ENCODE measurements at regions not wholly inside any gene's neighbourhood (a gene's known extent, or its start where the extent isn't known, plus 50 kb on each side); places are given as distances from the start of the nearest gene placed in this dataset.

DNA sequence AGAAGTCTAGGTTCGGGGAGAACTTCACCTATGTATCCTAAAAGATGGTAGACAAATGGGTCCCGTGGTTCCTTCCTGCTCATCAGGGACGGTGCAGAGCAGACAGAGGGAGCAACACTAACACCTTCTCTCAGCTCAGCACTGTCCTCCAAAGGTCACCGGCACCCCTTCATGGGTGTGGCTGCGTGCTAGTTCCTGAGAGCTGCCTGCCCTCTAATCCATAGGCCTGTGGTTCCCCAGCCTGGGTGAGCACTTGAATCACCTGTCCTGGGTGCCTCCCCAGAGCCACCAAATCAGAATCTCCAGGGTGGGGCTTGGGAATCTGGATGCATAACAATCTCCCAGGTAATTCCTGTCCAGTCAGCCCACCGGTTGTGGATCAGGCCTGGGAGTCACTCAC is 113.9 kb upstream of the TMEM45B start:
- ChIA-PET POLR2A (interaction anchor here (0.6 kb wide), 1 partner anchor 133 kb away, joined by 3 read pairs; no protein-coding TSS in a partner anchor), CTCF (no interaction called here)
- no peaks in the 10 kb centered on the region for H3K9me3 ChIP-seq (ENCODE audit: control insufficient read depth in 1 of 2, insufficient read depth in 1 of 2, low read length in 2 of 2)
- no peak overlapping the region for H3K4me3 Mint-ChIP-seq
- H3K27me3 Mint-ChIP-seq: peaks cover 26% of the 10 kb centered on the region
- TF ChIP-seq, protein P1, sequence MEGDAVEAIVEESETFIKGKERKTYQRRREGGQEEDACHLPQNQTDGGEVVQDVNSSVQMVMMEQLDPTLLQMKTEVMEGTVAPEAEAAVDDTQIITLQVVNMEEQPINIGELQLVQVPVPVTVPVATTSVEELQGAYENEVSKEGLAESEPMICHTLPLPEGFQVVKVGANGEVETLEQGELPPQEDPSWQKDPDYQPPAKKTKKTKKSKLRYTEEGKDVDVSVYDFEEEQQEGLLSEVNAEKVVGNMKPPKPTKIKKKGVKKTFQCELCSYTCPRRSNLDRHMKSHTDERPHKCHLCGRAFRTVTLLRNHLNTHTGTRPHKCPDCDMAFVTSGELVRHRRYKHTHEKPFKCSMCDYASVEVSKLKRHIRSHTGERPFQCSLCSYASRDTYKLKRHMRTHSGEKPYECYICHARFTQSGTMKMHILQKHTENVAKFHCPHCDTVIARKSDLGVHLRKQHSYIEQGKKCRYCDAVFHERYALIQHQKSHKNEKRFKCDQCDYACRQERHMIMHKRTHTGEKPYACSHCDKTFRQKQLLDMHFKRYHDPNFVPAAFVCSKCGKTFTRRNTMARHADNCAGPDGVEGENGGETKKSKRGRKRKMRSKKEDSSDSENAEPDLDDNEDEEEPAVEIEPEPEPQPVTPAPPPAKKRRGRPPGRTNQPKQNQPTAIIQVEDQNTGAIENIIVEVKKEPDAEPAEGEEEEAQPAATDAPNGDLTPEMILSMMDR (IDR thresholded peaks at IDR 0.05): no peak
- H3K9me3 Mint-ChIP-seq: no peaks in the 10 kb centered on the region
- no peaks in the 10 kb centered on the region for H3K36me3 ChIP-seq (ENCODE audit: insufficient read depth, low read length)
- no peaks in the 10 kb centered on the region for H3K27me3 ChIP-seq (ENCODE audit: control insufficient read depth in 1 of 2, insufficient read depth in 2 of 2, low read length in 2 of 2)
- ATAC-seq (ENCODE audit: poor library complexity) (no peak), DNase-seq (no peak)
- H3K4me1 Mint-ChIP-seq (ENCODE audit: low read depth): no peaks in the 10 kb centered on the region
- intact Hi-C loops (cut with DNase I, micrococcal nuclease): no loop called here
- no peak overlapping the region for H3K27ac ChIP-seq (ENCODE audit: low read depth in 1 of 2, low read length in 2 of 2)
- no peaks in the 10 kb centered on the region for H3K36me3 Mint-ChIP-seq (ENCODE audit: low read depth)
- no peak overlapping the region for H3K27ac Mint-ChIP-seq
- H3K4me1 ChIP-seq (ENCODE audit: insufficient read depth, low read length): no peaks in the 10 kb centered on the region
- no peak overlapping the region for H3K4me3 ChIP-seq (ENCODE audit: low read length)

DNA sequence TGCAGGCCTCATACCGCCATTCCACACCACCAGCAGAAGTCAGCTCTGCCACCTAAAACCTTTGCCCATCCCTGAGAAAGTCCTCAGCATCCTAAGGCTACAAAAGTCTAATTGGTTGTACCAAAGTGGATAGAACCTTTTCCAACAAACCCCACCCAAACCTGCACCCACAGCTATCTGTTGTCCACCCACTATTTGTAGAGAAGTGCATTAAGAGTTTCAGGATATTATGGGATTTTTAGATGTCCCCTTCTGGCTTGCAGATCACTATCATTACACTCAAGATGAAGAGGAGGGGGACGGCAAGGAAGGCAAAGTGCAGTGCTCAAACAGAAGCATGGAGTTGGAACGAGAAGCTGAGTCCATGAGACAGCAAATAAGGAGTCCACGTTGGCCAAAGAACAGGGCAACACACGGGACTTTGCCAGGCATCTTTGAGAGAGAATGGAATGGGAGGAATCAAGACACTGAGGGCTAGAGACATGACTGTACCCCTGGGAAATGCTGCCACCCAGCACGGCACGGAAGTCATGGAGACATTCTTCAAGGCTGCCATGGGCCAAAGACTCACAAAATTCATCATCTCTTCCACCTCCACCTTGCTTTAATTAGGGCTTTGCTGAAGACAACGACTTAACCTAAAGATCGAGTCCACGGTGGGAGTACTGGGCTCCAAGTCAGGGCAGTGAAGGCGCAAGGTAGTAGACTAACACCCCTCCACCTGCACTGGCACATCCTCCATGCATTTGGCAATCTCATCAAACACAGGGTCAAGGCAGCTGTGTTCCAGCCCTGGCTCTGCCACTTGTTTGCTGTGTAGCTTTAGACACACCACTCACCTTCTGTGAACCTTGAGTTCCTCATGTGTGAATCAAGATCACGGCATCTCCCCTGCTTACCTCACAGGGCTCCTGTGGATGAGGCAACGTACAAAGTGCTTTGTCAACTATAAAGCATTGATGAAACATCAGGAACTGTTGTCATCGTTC is 112.9 kb upstream of the TMEM45B start:
- Histone ChIP-seq H3K36me3 (ENCODE audit: insufficient read depth, low read length) (no peaks in the 10 kb centered on the region), H3K27me3 (ENCODE audit: control insufficient read depth in 1 of 2, insufficient read depth in 2 of 2, low read length in 2 of 2) (no peaks in the 10 kb centered on the region), H3K27ac (ENCODE audit: low read depth in 1 of 2, low read length in 2 of 2) (no peak overlapping the region), H3K4me3 (ENCODE audit: low read length) (no peak overlapping the region), H3K9me3 (ENCODE audit: control insufficient read depth in 1 of 2, insufficient read depth in 1 of 2, low read length in 2 of 2) (no peaks in the 10 kb centered on the region), H3K4me1 (ENCODE audit: insufficient read depth, low read length) (no peaks in the 10 kb centered on the region)
- ChIA-PET POLR2A (no interaction called here), CTCF (no interaction called here)
- intact Hi-C loops (cut with DNase I, micrococcal nuclease): no loop called here
- Mint-ChIP-seq H3K27ac (no peak overlapping the region), H3K27me3 (peaks cover 19% of the 10 kb centered on the region), H3K36me3 (ENCODE audit: low read depth) (no peaks in the 10 kb centered on the region), H3K9me3 (no peaks in the 10 kb centered on the region), H3K4me1 (ENCODE audit: low read depth) (no peaks in the 10 kb centered on the region), H3K4me3 (no peak overlapping the region)
- DNase-seq (no peak), ATAC-seq (ENCODE audit: poor library complexity) (no peak)
- TF ChIP-seq, protein P1 (IDR thresholded peaks at IDR 0.05): no peak

DNA sequence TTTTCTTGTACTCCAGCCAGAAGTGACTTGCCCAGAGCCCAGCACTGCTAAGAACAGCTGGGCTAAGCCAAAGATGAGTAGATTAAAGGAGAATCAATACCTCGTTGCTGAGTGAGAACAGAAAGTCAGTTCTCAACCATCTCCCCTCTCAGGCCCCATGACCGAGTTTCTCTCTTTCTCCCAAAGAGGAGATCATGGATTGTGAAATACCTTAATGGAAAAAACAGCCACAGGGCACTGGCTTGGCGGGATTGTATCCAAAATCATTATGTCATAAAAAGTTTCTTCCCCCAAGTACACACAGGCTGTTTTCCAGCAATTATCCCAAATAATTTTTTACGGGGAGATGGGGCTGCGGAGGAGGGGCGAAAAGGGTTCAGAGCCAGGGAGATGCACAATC is 111.8 kb upstream of the TMEM45B start:
- H3K27ac ChIP-seq (ENCODE audit: low read depth in 1 of 2, low read length in 2 of 2): no peak overlapping the region
- H3K9me3 ChIP-seq (ENCODE audit: control insufficient read depth in 1 of 2, insufficient read depth in 1 of 2, low read length in 2 of 2): no peaks in the 10 kb centered on the region
- DNase-seq: no peak
- ChIA-PET CTCF (no interaction called here), POLR2A (no interaction called here)
- H3K36me3 ChIP-seq (ENCODE audit: insufficient read depth, low read length): no peaks in the 10 kb centered on the region
- no peaks in the 10 kb centered on the region for H3K4me1 ChIP-seq (ENCODE audit: insufficient read depth, low read length)
- Mint-ChIP-seq H3K27me3 (peaks cover 16% of the 10 kb centered on the region), H3K4me1 (ENCODE audit: low read depth) (no peaks in the 10 kb centered on the region), H3K9me3 (no peaks in the 10 kb centered on the region), H3K4me3 (no peak overlapping the region), H3K36me3 (ENCODE audit: low read depth) (no peaks in the 10 kb centered on the region), H3K27ac (no peak overlapping the region)
- no peaks in the 10 kb centered on the region for H3K27me3 ChIP-seq (ENCODE audit: control insufficient read depth in 1 of 2, insufficient read depth in 2 of 2, low read length in 2 of 2)
- TF ChIP-seq, protein P1 (IDR thresholded peaks at IDR 0.05): no peak
- no peak for ATAC-seq (ENCODE audit: poor library complexity)
- H3K4me3 ChIP-seq (ENCODE audit: low read length): no peak overlapping the region
- intact Hi-C loops (cut with DNase I, micrococcal nuclease): no loop called here

Data from CD4-positive, alpha-beta T cell (primary cell).